WTC11 (cell line): ENCODE measurements at regions not wholly inside any gene's neighbourhood (a gene's known extent, or its start where the extent isn't known, plus 50 kb on each side); places are given as distances from the start of the nearest gene placed in this dataset.

Experiments
- ELF4 ChIP-seq: sonication (generic); formaldehyde crosslinking; IDR thresholded peaks from 2 replicates; pipeline ENCODE4 v1.8.1; 2022; ENCODE audit warnings: low read depth, mild to moderate bottlenecking, moderate library complexity, missing genetic modification reagents
- FOXJ3 ChIP-seq: sonication (generic); formaldehyde crosslinking; IDR thresholded peaks from 2 replicates; pipeline ENCODE4 v1.9.0; 2021; ENCODE audit warnings: missing genetic modification reagents, mild to moderate bottlenecking, borderline replicate concordance
- FOXP1 ChIP-seq: sonication (generic); formaldehyde crosslinking; IDR thresholded peaks from 2 replicates; pipeline ENCODE4 v1.8.0; 2022; ENCODE audit warnings: missing genetic modification reagents, mild to moderate bottlenecking, moderate library complexity, borderline replicate concordance
- FOXP4 ChIP-seq: sonication (generic); formaldehyde crosslinking; IDR thresholded peaks from 2 replicates; pipeline ENCODE4 v1.8.0; 2022; ENCODE audit warnings: mild to moderate bottlenecking, missing genetic modification reagents
- JUN ChIP-seq: sonication (generic); formaldehyde crosslinking; IDR thresholded peaks from 2 replicates; pipeline ENCODE4 v1.8.0; 2023; ENCODE audit warnings: mild to moderate bottlenecking, missing genetic modification reagents
- NFYB ChIP-seq: sonication (generic); formaldehyde crosslinking; conservative IDR thresholded peaks from 2 replicates; pipeline ENCODE4 v1.8.0; 2022; ENCODE audit warnings: low read depth, missing genetic modification reagents
- ZNF219 ChIP-seq: sonication (generic); formaldehyde crosslinking; IDR thresholded peaks from 2 replicates; pipeline ENCODE4 v1.8.0; 2023; ENCODE audit warnings: missing genetic modification reagents, mild to moderate bottlenecking, borderline replicate concordance
- ZNF232 ChIP-seq: sonication (generic); formaldehyde crosslinking; IDR thresholded peaks from 2 replicates; pipeline ENCODE4 v1.8.0; 2022; ENCODE audit warnings: mild to moderate bottlenecking, missing genetic modification reagents
- TF ChIP-seq, protein P1 (sequence below): fragments of 200-600 bp; IDR thresholded peaks from 2 replicates; pipeline ENCODE4 v1.8.0; 2022; ENCODE audit warnings: antibody characterized with exemption

DNA sequence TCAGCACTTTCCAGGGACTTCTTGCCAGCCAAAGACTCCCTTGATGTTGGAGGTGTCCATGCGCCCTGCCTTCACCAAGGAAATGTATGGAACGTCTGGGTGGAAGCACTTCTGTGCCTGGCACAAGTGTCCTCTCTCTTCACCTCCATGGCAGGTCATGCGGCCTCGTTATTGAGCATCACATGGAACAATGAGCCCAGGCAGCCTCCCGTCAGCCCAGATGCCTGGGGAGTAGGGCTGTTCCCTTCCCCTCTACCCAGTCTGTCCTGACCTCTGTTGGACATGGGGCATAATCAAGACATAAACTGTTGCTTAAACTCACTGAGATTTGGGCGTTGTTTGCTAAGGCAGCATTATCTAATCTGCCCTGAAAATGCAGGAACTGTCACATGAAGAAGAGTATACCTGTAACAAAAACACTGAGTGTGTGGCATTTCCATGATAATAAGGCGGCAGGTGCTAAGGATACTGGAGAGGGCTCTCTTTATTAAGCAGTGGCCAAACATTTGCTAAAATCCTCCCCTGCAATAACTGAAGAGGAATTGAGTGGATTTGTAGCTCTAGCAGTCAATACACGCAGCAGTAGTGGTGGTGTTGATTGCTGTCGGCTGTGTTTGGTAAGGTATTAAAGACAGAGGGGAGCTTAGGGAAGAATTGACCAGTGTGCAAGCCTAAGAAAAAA, 338.2 kb upstream of the ATP10A start:
- no peak for TF ChIP-seq JUN (CRISPR knock-in tag)
- TF ChIP-seq, protein P1, sequence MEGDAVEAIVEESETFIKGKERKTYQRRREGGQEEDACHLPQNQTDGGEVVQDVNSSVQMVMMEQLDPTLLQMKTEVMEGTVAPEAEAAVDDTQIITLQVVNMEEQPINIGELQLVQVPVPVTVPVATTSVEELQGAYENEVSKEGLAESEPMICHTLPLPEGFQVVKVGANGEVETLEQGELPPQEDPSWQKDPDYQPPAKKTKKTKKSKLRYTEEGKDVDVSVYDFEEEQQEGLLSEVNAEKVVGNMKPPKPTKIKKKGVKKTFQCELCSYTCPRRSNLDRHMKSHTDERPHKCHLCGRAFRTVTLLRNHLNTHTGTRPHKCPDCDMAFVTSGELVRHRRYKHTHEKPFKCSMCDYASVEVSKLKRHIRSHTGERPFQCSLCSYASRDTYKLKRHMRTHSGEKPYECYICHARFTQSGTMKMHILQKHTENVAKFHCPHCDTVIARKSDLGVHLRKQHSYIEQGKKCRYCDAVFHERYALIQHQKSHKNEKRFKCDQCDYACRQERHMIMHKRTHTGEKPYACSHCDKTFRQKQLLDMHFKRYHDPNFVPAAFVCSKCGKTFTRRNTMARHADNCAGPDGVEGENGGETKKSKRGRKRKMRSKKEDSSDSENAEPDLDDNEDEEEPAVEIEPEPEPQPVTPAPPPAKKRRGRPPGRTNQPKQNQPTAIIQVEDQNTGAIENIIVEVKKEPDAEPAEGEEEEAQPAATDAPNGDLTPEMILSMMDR, result no peak
- TF ChIP-seq NFYB, result no peak
- TF ChIP-seq FOXP1 (CRISPR knock-in tag), result no peak
- no peak for TF ChIP-seq ELF4
- no peak for TF ChIP-seq FOXP4 (CRISPR knock-in tag)
- TF ChIP-seq FOXJ3 (CRISPR knock-in tag), result no peak
- no peak for TF ChIP-seq ZNF219 (CRISPR knock-in tag)
- TF ChIP-seq ZNF232 (CRISPR knock-in tag), result no peak
